Motor neuron (in vitro differentiated cells): ENCODE measurements at regions not wholly inside any gene's neighbourhood (a gene's known extent, or its start where the extent isn't known, plus 50 kb on each side); places are given as distances from the start of the nearest gene placed in this dataset.
"Not testable (repeated sequence)": the region's sequence is repeated elsewhere in the genome, so short reads cannot be mapped to it uniquely, and the experiment has no call there.

Experiments used
- ATAC-seq, 8 experiments: fragments of 200-7000 bp; cut with Tn5 transposase; replicated peaks in 6 of 8; 2 replicates each; pipeline ENCODE4 v1.8.0; 2021; ENCODE audit warnings: mild to moderate bottlenecking in 8 of 8, moderate library complexity in 8 of 8
- H3K27ac ChIP-seq, 2 donors: fragments of 250-450 bp; sonication (Bioruptor Pico); 2 replicates each; pipeline ENCODE4 v1.9.0; 2021; ENCODE audit warnings: antibody characterized with exemption in 2 of 2, mild to moderate bottlenecking in 2 of 2, moderate library complexity in 1 of 2
- H3K4me1 ChIP-seq, 2 donors: fragments of 250-450 bp; sonication (Bioruptor Pico); replicated peaks in 1 of 2; 2 replicates each; pipeline ENCODE4 v1.6.1; 2021; ENCODE audit warnings: antibody characterized with exemption in 2 of 2, mild to moderate bottlenecking in 2 of 2, moderate library complexity in 1 of 2
- H3K4me3 ChIP-seq, 5 donors: fragments of 250-450 bp; sonication (Bioruptor Pico); 2 replicates each; pipeline ENCODE4 v1.9.0; 2021; ENCODE audit warnings: antibody characterized with exemption in 5 of 5, mild to moderate bottlenecking in 5 of 5, moderate library complexity in 4 of 5
- WGBS, 10 experiments: fragments of 450-650 bp; shearing (Covaris generic); methylation state at CpG; one replicate each; pipeline ENCODE4 v1.0.0; 2022; 5-methylcytosine and 5-hydroxymethylcytosine counted together
- in situ Hi-C, 9 experiments: fragments of 400-800 bp; cut with MboI; loops; one replicate each; pipeline ENCODE4 v1.15.0; 2021; ENCODE audit warnings: low sequenced_read_pairs in 9 of 9, low pct_unique_long_range_greater_than_20kb in 2 of 9; ENCODE audit not compliant: unreplicated experiment in 9 of 9

DNA sequence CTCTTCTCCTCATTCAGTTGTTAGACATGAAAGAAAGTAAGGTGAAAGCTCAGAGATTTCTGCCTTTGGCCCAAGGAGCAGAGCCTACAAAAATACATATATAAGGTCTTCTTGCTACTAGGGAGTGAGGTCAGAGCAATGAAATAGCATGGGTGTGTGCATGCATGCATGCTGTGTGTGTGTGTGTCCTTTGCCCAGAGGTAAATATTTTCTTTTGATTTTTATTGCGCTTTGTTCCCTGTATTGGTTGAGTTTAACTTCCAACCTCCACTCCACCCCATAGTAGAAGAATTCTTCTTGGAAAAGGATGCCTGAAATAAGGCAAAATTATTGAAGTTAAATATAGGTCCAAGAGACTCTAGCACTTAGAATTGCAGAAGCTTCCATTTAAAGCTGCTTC is 248.0 kb upstream of the PTGER4 start:
- peak in 3 of 8 experiments; percentile 50 to 71 (median 63) for ATAC-seq
- no peak overlapping the region for H3K4me3 ChIP-seq
- H3K4me1 ChIP-seq = no peaks in the 10 kb centered on the region
- in situ Hi-C loops = no loop called here
- H3K27ac ChIP-seq = no peak overlapping the region
- 54 to 100% (median 84%) methylated on average over 1 of the region's 1 CpG; no CpG with 5 or more reads in 4 of the 10 experiments for WGBS, 10 experiments

- 60 to 80% (median 70%) methylated on average over 1 to 3 of the region's 3 CpGs; no CpG with 5 or more reads in 5 of the 10 experiments for WGBS, 10 experiments
Observed at GRCh38 chr5:40430101-40430710, 249.5 kb upstream of the PTGER4 start.

DNA sequence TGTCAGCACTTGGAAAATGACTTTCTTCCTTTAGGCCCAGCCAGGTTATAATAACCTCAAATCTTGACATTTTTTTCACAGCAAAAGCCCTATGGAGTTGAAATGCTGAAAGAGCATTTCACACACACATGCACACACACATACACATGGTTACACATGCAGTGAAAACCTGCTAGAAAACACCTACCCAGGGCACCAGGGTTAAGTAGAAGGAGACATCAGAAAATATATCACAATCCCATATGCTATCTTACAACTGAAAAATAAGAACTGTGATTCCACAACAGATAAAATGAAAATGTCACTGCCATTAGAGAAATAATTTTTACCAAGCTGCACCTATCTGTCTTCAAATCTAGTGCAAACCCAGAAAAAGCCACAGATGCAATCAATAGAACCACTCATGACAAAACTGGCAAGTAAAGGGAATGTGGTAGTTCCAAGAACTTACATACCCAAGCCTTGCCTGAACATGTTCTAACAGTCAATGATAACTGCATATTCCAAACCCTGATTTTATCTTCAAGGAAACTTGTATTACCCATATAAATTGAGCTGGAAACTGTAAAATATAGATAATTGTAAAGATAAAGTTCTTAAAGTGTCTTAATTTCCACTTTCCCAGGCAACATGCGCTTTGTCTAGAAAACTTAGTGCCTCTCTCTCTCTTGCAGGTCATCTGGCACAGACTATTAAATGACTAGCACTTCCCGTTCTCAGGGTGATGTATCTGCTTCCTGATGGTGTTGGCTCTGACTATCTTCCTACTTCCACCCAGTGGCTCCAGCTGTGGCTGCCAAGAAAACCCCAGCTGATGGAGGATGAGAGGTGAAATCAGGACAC is 250.2 kb upstream of the PTGER4 start:
- Histone ChIP-seq H3K4me1 (no peaks in the 10 kb centered on the region), H3K27ac (no peak overlapping the region), H3K4me3 (no peak overlapping the region)
- peak in 2 of 8 experiments; percentile 43 to 68 for ATAC-seq
- WGBS, 10 experiments = 17 to 100% (median 69%) methylated on average over 1 to 2 of the region's 2 CpGs; no CpG with 5 or more reads in 1 of the 10 experiments
- in situ Hi-C loops = no loop called here

More at GRCh38 chr5:40430101-40430710, 249.5 kb upstream of the PTGER4 start:
- Histone ChIP-seq H3K27ac (no peak overlapping the region), H3K4me3 (no peak overlapping the region), H3K4me1 (no peaks in the 10 kb centered on the region)
- ATAC-seq = no peak
- in situ Hi-C loops = no loop called here

GRCh38 chr5:40428815-40429214 is 250.9 kb upstream of the PTGER4 start:
- ATAC-seq = no peak
- H3K27ac ChIP-seq = no peak overlapping the region

GRCh38 chr5:40428126-40428525 is 251.6 kb upstream of the PTGER4 start:
- in situ Hi-C loops = no loop called here
- WGBS, 10 experiments = 0 to 83% (median 40%) methylated on average over 1 of the region's 1 CpG; no CpG with 5 or more reads in 6 of the 10 experiments
- ATAC-seq = peak in 6 of 8 experiments; percentile 36 to 92 (median 54)

More at GRCh38 chr5:40428815-40429214, 250.9 kb upstream of the PTGER4 start:
- Histone ChIP-seq H3K4me1 (no peaks in the 10 kb centered on the region), H3K4me3 (no peak overlapping the region)
- 84 to 100% (median 90%) methylated on average over 2 to 4 of the region's 4 CpGs for WGBS, 10 experiments
- in situ Hi-C loops = no loop called here

DNA sequence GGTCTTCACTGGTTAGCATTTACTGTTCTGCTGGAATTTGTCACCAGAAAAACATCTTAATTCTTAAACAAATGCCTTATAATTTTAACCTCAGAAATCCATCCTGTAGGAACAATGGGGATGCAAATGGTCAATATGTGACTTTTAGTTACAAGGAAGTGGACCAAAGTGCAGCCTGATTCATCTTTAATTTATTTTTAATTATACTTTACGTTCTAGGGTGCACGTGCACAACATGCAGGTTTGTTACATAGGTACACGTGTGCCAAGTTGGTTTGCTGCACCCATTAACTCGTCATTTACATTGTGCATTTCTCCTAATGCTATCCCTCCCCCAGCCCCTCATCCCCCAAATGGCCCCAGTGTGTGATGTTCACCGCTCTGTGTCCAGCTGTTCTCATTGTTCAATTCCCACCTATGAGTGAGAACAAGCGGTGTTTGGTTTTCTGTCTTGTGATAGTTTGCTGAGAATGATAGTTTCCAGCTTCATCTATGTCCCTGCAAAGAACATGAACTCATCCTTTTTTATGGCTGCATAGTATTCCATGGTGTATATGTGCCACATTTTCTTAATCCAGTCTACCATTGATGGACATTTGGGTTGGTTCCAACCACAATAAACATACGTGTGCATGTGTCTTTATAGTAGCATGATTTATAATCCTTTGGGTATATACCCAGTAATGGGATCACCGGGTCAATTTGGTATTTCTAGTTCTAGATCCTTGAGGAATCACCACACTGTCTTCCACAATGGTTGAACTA is 262.5 kb upstream of the PTGER4 start:
- H3K27ac ChIP-seq, ATAC-seq, H3K4me1 ChIP-seq, H3K4me3 ChIP-seq, in situ Hi-C loops: not testable (repeated sequence)
- WGBS, 10 experiments = 0 to 81% (median 68%) methylated on average over 1 to 5 of the region's 8 CpGs; no CpG with 5 or more reads in 4 of the 10 experiments

More at GRCh38 chr5:40428126-40428525, 251.6 kb upstream of the PTGER4 start:
- no peaks in the 10 kb centered on the region for H3K4me1 ChIP-seq
- no peak overlapping the region for H3K27ac ChIP-seq
- no peak overlapping the region for H3K4me3 ChIP-seq

DNA sequence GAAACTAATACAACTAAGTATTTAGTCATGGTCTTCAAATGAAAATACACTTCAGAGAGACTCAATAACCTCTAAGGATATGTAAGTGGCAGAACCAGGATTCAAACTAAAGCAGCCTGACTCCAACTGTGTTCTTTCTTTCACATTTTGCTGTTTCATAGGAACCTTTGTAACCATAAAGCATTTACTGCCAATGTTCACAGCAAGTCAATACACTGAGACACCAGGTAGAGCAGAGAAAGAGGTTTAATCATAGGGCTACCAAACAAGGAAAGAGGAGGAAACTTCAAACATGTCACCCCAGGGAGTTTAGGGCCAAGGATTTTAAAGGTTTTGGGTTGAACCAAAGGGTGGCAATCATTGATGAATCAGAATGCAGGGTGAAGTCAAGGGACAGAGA is 263.1 kb upstream of the PTGER4 start:
- no peaks in the 10 kb centered on the region for H3K4me1 ChIP-seq
- no peak overlapping the region for H3K27ac ChIP-seq
- in situ Hi-C loops = no loop called here
- H3K4me3 ChIP-seq = no peak overlapping the region
- no peak for ATAC-seq

- in situ Hi-C loops = no loop called here
- no peak for ATAC-seq
- no peaks in the 10 kb centered on the region for H3K4me1 ChIP-seq
- H3K4me3 ChIP-seq = no peak overlapping the region
- H3K27ac ChIP-seq = no peak overlapping the region
Observed at GRCh38 chr5:40416098-40416497, 263.6 kb upstream of the PTGER4 start.

DNA sequence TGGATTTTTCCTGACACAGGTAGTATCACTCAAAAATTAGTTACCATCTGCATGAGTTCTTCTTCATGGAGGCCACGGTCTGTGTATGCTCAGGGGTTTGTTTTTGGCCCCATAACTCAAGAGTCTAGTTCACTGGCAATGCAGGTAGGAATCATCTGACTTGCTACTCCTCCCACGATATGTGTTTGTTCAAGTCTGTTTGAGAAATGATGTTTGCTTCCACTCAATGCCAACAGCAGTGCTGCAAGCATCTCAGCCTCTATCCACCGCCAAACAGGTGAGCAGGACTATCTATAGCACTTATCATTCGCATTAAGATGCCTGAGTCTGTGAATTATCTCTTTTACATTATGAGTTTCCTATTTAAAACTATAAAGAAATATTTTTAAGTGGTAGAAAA is 264.8 kb upstream of the PTGER4 start:
- Histone ChIP-seq H3K4me1 (no peaks in the 10 kb centered on the region), H3K27ac (no peak overlapping the region), H3K4me3 (no peak overlapping the region)
- in situ Hi-C loops = no loop called here
- WGBS, 10 experiments = 67 to 100% (median 89%) methylated on average over 1 to 4 of the region's 4 CpGs; no CpG with 5 or more reads in 1 of the 10 experiments
- ATAC-seq = no peak

DNA sequence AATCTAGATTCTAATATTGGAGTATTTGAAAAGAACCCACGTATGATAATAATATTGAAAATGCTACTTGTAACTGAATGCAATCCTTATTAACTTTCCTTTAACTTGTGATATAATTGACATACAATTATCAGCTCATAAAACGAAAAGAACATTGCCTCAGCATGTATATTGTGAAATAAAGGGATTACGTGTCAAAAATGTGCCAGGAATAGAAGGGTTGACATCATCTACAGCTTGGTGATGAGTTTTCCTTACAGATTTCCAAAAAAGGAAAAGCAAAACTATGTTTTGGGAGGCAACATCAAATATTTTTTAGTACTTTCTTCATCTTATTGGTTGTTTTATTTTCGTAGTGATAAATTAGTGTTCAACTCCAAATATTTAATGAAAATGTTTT is 266.0 kb upstream of the PTGER4 start:
- no peaks in the 10 kb centered on the region for H3K4me1 ChIP-seq
- peak in 1 of 8 experiments; percentile 49 for ATAC-seq
- in situ Hi-C loops = no loop called here

GRCh38 chr5:40412771-40413170 is 266.9 kb upstream of the PTGER4 start:
- 80 to 100% (median 100%) methylated on average over 1 of the region's 1 CpG; no CpG with 5 or more reads in 6 of the 10 experiments for WGBS, 10 experiments
- no peak for ATAC-seq
- H3K27ac ChIP-seq = no peak overlapping the region

More for the DNA sequence above, 266.0 kb upstream of the PTGER4 start:
- Histone ChIP-seq H3K27ac (no peak overlapping the region), H3K4me3 (no peak overlapping the region)
- 26 to 85% (median 67%) methylated on average over 1 to 4 of the region's 4 CpGs for WGBS, 10 experiments

GRCh38 chr5:40410964-40411635 is 268.6 kb upstream of the PTGER4 start:
- H3K4me1 ChIP-seq = no peaks in the 10 kb centered on the region
- peak in 6 of 8 experiments; percentile 26 to 83 (median 54) for ATAC-seq
- in situ Hi-C loops = no loop called here
- H3K27ac ChIP-seq = no peak overlapping the region
- no peak overlapping the region for H3K4me3 ChIP-seq
- WGBS, 10 experiments = 50 to 94% (median 78%) methylated on average over 1 to 3 of the region's 3 CpGs; no CpG with 5 or more reads in 2 of the 10 experiments

More at GRCh38 chr5:40412771-40413170, 266.9 kb upstream of the PTGER4 start:
- H3K4me3 ChIP-seq = no peak overlapping the region
- H3K4me1 ChIP-seq = no peaks in the 10 kb centered on the region
- in situ Hi-C loops = no loop called here
